Fibroblast of the aortic adventitia (primary cell): ENCODE measurements at regions not wholly inside any gene's neighbourhood (a gene's known extent, or its start where the extent isn't known, plus 50 kb on each side); places are given as distances from the start of the nearest gene placed in this dataset.

Source experiments
- DNase-seq: peaks from one replicate; pipeline ENCODE4 v3.0.0-alpha.2; 2010; ENCODE audit warnings: low read depth
- H3K4me3 ChIP-seq: 2 replicates; pipeline ENCODE4 v1.5.1; 2011; ENCODE audit warnings: low read depth, mild to moderate bottlenecking, control low read depth, low read length, moderate library complexity
- TF ChIP-seq, protein P1 (sequence below): IDR thresholded peaks from 2 replicates; pipeline ENCODE4 v1.5.1; 2011; ENCODE audit warnings: mild to moderate bottlenecking, low read length, control low read depth, inconsistent platforms; ENCODE audit not compliant: insufficient read depth

DNA sequence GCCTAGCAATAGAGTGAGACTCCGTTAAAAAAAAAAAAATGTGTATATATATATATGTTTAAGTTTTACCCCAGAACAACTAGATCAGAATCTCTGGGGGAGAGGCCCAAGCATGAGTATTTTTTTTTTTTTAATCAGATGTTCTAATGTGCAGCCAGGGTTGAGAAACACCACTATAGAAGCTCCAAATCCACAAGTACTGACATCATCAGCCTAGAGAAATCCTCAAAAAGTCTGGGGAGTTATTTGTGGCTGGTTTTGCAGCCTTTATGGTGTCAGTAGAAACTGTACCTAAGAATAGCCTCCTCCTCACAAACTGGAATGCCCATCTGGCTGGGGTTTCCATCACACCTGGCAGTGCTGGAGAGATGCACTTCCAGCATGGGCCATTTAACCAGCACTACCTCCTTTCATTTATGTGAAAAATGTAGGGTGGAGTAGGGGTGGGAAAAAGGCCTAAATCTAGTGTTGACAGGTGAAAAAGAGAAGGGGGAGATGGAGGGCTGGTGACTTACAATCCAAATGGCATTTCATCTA, 93.5 kb downstream of the CBLL2 start:
- peak; percentile 56 for DNase-seq
- TF ChIP-seq, protein P1, sequence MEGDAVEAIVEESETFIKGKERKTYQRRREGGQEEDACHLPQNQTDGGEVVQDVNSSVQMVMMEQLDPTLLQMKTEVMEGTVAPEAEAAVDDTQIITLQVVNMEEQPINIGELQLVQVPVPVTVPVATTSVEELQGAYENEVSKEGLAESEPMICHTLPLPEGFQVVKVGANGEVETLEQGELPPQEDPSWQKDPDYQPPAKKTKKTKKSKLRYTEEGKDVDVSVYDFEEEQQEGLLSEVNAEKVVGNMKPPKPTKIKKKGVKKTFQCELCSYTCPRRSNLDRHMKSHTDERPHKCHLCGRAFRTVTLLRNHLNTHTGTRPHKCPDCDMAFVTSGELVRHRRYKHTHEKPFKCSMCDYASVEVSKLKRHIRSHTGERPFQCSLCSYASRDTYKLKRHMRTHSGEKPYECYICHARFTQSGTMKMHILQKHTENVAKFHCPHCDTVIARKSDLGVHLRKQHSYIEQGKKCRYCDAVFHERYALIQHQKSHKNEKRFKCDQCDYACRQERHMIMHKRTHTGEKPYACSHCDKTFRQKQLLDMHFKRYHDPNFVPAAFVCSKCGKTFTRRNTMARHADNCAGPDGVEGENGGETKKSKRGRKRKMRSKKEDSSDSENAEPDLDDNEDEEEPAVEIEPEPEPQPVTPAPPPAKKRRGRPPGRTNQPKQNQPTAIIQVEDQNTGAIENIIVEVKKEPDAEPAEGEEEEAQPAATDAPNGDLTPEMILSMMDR: no peak

GRCh38 chrX:22366906-22367305, 94.2 kb downstream of the CBLL2 start:
- TF ChIP-seq, protein P1: no peak
- H3K4me3 ChIP-seq: no peak overlapping the region
- peak; percentile 22 for DNase-seq

More for the DNA sequence above, 93.5 kb downstream of the CBLL2 start:
- no peak overlapping the region for H3K4me3 ChIP-seq

- no peak for DNase-seq
- TF ChIP-seq, protein P1: no peak
- no peak overlapping the region for H3K4me3 ChIP-seq
Measured at GRCh38 chrX:22373094-22373493, 100.4 kb downstream of the CBLL2 start.

DNA sequence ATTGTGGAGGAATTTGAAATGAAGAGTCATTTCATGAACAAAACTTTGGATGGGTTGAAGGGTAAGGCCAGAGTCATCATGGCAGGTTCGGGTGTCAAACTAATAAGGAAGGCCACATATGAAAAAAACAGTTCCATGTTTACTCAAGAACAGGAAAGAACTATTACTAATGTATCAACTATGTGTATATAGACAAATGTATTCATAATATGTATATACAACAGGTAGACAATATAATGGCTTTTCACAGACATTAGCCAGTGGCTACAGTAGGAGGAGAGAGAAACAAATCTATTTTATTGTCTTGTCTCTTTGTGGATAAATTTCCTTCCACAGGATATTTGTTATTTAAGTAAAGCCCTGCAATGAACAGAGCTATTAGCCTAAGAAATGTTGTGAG, 101.1 kb downstream of the CBLL2 start:
- TF ChIP-seq, protein P1: no peak
- no peak overlapping the region for H3K4me3 ChIP-seq
- DNase-seq: no peak

DNA sequence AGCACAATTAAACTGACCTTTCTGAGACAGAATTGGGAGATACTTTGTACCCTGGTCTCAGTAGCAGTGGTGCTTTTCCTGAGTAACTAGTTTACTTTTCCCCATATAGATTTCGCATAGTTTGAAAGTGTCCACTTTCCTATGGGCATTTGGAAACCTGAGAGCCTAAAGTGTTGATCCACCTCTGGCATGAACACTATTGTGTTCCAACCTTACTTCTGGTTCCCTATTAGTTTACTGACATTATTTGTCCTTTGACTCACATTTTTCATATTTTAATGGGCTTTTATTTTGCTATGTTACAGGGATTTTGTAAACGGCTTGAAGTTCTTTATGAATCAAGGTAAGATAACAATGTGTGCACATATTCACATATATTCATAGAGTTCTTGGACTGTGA, 103.7 kb downstream of the CBLL2 start:
- no peak for DNase-seq
- H3K4me3 ChIP-seq: no peak overlapping the region
- TF ChIP-seq, protein P1: no peak

DNA sequence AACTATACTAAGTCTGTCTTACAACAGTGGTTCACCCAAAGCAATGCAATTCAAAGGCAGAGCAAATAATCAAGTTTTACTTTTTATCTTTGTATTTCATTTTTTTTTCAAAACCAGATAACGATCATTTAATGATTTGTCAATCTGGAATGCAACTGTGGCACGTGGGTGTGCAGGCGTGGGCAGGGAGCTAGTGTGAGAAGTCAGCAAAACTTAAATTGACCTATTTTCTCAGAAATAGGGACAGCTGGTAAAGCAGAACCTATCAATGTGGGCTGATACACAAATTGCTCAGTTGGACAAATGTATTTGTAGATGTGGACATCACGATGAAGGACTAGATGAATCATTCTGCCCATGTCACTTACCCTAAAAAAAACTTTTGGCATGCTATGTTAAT, 105.6 kb downstream of the CBLL2 start:
- no peak overlapping the region for H3K4me3 ChIP-seq
- TF ChIP-seq, protein P1: no peak
- DNase-seq: peak; percentile 15

GRCh38 chrX:22383988-22384387, 111.3 kb downstream of the CBLL2 start:
- TF ChIP-seq, protein P1: no peak
- no peak for DNase-seq
- H3K4me3 ChIP-seq: no peak overlapping the region
